ENCODE measurements at regions not wholly inside any gene's neighbourhood (a gene's known extent, or its start where the extent isn't known, plus 50 kb on each side); places are given as distances from the start of the nearest gene placed in this dataset.

- no peaks in the 10 kb centered on the region for H3K36me3 ChIP-seq (ENCODE audit: control insufficient read depth, insufficient read depth, low read length)
- ChIA-PET CTCF (no interaction called here), POLR2A (no interaction called here)
- DNase-seq (ENCODE audit: low read depth): no peak
- TF ChIP-seq CTCF (IDR thresholded peaks at IDR 0.05; ENCODE audit: insufficient read depth, low read depth, low read length): no peak
- no peaks in the 10 kb centered on the region for H3K27me3 ChIP-seq (ENCODE audit: control insufficient read depth, insufficient read depth, low read length)
- no peak overlapping the region for H3K4me3 ChIP-seq (ENCODE audit: low read depth, low read length)
Measured at GRCh38 chrX:138865093-138865649, 153.7 kb upstream of the FGF13 start.

GRCh38 chrX:138859421-138859820 is 147.9 kb upstream of the FGF13 start:
- Histone ChIP-seq H3K36me3 (ENCODE audit: control insufficient read depth, insufficient read depth, low read length) (no peaks in the 10 kb centered on the region), H3K4me3 (ENCODE audit: low read depth, low read length) (no peak overlapping the region), H3K27me3 (ENCODE audit: control insufficient read depth, insufficient read depth, low read length) (no peaks in the 10 kb centered on the region)
- no peak for DNase-seq (ENCODE audit: low read depth)
- TF ChIP-seq CTCF (IDR thresholded peaks at IDR 0.05; ENCODE audit: insufficient read depth, low read depth, low read length): no peak
- CTCF ChIA-PET: no interaction called here
- POLR2A ChIA-PET: no interaction called here

GRCh38 chrX:138858951-138859350 is 147.4 kb upstream of the FGF13 start:
- H3K27me3 ChIP-seq (ENCODE audit: control insufficient read depth, insufficient read depth, low read length): no peaks in the 10 kb centered on the region
- DNase-seq (ENCODE audit: low read depth): no peak
- TF ChIP-seq CTCF (IDR thresholded peaks at IDR 0.05; ENCODE audit: insufficient read depth, low read depth, low read length): no peak
- ChIA-PET POLR2A (no interaction called here), CTCF (no interaction called here)
- no peak overlapping the region for H3K4me3 ChIP-seq (ENCODE audit: low read depth, low read length)
- no peaks in the 10 kb centered on the region for H3K36me3 ChIP-seq (ENCODE audit: control insufficient read depth, insufficient read depth, low read length)

GRCh38 chrX:138858438-138858837 is 146.9 kb upstream of the FGF13 start:
- CTCF ChIA-PET: no interaction called here
- POLR2A ChIA-PET: no interaction called here
- no peak for DNase-seq (ENCODE audit: low read depth)
- H3K4me3 ChIP-seq (ENCODE audit: low read depth, low read length): no peak overlapping the region
- TF ChIP-seq CTCF (IDR thresholded peaks at IDR 0.05; ENCODE audit: insufficient read depth, low read depth, low read length): no peak
- H3K36me3 ChIP-seq (ENCODE audit: control insufficient read depth, insufficient read depth, low read length): no peaks in the 10 kb centered on the region
- no peaks in the 10 kb centered on the region for H3K27me3 ChIP-seq (ENCODE audit: control insufficient read depth, insufficient read depth, low read length)

- TF ChIP-seq CTCF (IDR thresholded peaks at IDR 0.05; ENCODE audit: insufficient read depth, low read depth, low read length): no peak
- no peaks in the 10 kb centered on the region for H3K36me3 ChIP-seq (ENCODE audit: control insufficient read depth, insufficient read depth, low read length)
- no peak for DNase-seq (ENCODE audit: low read depth)
- H3K4me3 ChIP-seq (ENCODE audit: low read depth, low read length): no peak overlapping the region
- ChIA-PET POLR2A (no interaction called here), CTCF (no interaction called here)
- no peaks in the 10 kb centered on the region for H3K27me3 ChIP-seq (ENCODE audit: control insufficient read depth, insufficient read depth, low read length)
Measured at GRCh38 chrX:138856881-138857604, 145.5 kb upstream of the FGF13 start.

All from BJ (cell line).